OCI-LY3 (cell line): ENCODE measurements at regions not wholly inside any gene's neighbourhood (a gene's known extent, or its start where the extent isn't known, plus 50 kb on each side); places are given as distances from the start of the nearest gene placed in this dataset.

Source experiments
- EZH2phosphoT487 ChIP-seq: fragments of 200-600 bp; shearing (Covaris generic); IDR thresholded peaks from 2 replicates; pipeline ENCODE4 v1.6.1; 2018; ENCODE audit warnings: antibody characterized with exemption, mixed run types, low read depth
- TF ChIP-seq, protein P1 (sequence below): fragments of 200-600, 300-600 bp; sonication (generic); IDR thresholded peaks from 2 replicates; pipeline ENCODE4 v1.5.1; 2014; ENCODE audit warnings: antibody characterized with exemption, low read length, low read depth

DNA sequence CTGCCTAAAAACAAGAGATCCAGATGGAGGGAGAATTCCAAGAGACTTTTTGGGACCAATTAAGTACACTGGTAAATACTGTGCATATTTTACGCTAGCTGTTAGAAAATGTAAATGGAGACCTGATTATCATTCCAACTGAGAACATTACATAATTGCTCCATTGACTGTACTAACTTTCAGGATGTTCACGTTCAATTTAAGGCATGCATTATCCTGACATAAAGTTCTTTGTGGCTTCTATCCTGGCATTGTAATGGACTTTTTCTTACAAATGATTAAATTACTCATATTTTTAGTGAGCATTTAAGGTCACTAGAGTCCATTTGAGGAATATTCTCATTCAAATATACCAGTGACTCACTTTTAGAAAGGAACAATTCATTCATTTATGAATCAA is 883.3 kb upstream of the TMPRSS15 start:
- TF ChIP-seq, protein P1, sequence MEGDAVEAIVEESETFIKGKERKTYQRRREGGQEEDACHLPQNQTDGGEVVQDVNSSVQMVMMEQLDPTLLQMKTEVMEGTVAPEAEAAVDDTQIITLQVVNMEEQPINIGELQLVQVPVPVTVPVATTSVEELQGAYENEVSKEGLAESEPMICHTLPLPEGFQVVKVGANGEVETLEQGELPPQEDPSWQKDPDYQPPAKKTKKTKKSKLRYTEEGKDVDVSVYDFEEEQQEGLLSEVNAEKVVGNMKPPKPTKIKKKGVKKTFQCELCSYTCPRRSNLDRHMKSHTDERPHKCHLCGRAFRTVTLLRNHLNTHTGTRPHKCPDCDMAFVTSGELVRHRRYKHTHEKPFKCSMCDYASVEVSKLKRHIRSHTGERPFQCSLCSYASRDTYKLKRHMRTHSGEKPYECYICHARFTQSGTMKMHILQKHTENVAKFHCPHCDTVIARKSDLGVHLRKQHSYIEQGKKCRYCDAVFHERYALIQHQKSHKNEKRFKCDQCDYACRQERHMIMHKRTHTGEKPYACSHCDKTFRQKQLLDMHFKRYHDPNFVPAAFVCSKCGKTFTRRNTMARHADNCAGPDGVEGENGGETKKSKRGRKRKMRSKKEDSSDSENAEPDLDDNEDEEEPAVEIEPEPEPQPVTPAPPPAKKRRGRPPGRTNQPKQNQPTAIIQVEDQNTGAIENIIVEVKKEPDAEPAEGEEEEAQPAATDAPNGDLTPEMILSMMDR, result no peak
- TF ChIP-seq EZH2phosphoT487, result no peak
